ENCODE measurements at regions not wholly inside any gene's neighbourhood (a gene's known extent, or its start where the extent isn't known, plus 50 kb on each side); places are given as distances from the start of the nearest gene placed in this dataset.

DNA sequence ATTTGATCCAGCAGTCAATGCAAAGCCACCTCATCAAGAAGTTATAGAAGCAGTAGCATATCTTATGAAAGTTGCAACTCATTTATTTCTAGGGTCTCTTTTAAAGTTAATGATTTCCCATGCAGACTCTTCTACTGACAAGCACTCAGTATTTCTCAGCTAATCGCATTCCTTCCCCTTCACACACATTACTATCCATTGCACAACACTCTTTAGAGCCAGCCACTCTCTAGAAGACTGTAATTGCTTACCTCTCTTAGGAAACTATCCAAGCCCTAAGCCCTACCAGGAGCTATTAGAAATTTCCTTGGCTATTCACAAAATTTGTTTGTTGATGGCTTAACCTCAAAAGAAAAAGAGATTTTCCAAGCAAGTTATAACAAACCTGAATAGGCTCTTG, 106.0 kb downstream of the ADAMTS1 start:
- no peak for DNase-seq (ENCODE audit: low read depth in 2 of 2)

- no peak for DNase-seq (ENCODE audit: low read depth in 2 of 2)
Observed at GRCh38 chr21:26736449-26736848, 108.8 kb downstream of the ADAMTS1 start.

GRCh38 chr21:26732432-26733221, 112.6 kb downstream of the ADAMTS1 start:
- DNase-seq (ENCODE audit: low read depth in 2 of 2), result peak in 1 of 2 donors; percentile 4

DNA sequence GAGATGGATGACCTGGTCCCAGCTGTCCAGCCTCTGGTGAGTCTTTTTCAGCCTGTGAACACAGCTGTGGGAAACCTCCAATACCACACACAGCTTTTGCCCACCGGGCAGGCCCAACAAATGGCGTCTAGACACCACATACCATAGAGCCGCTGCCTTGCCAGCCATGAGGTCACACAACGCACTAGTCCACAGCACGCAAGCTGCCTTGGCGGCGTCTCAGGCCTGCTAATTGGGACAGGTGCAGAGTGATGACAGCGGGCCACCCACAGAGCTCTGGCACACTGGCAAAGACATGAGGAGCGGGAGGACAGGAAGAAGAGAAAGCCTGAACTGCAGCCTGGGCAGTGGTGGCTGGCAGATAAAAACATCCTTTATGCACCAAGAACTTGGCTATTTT, 125.5 kb downstream of the ADAMTS1 start:
- no peak for DNase-seq (ENCODE audit: low read depth in 2 of 2)

GRCh38 chr21:26717146-26717739, 128.0 kb downstream of the ADAMTS1 start:
- no peak for DNase-seq (ENCODE audit: low read depth in 2 of 2)

- peak in 1 of 2 donors; percentile 1 for DNase-seq (ENCODE audit: low read depth in 2 of 2)
Observed at GRCh38 chr21:26715878-26716506, 129.2 kb downstream of the ADAMTS1 start.

DNA sequence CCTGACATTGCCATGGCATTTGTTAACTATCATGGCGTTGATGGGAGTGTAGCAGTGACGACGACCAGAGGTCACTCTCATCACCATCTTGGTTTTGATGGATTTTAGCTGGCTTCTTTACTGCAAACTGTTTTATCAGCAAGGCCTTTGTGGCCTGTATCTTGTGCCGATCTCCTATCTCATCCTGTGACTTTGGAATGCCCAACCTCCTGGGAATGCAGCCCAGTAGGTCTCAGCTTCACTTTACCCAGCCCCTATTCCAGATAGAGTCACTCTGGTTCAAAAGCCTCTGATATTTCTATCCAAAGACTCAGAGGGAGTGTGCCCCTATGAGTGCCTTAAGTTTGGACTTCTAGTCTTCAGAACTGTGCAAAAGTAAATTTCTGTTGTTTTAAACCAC, 130.1 kb downstream of the ADAMTS1 start:
- no peak for DNase-seq (ENCODE audit: low read depth in 2 of 2)

DNA sequence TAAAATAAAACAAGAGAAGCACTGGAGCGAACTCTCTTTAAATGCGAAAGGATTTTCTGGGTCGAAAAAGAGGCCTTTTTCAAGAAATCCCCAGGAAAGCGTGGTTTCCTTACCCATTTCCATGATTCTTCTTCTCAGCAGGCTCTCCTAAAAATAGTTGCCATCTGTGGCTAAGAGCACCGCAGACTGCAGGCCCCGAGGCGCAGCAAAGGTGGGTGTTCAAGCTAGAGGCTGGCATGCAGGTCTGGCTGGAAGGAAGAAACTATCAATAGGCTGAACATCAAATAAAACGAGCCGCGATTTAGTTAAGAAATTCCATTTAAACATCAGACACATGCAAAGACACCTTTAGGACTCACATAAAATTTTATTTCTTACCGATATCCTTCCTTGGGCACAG, 135.1 kb downstream of the ADAMTS1 start:
- no peak for DNase-seq (ENCODE audit: low read depth in 2 of 2)

- DNase-seq (ENCODE audit: low read depth in 2 of 2), result no peak
Observed at GRCh38 chr21:26709090-26709489, 136.0 kb upstream of the CYYR1 start.

DNA sequence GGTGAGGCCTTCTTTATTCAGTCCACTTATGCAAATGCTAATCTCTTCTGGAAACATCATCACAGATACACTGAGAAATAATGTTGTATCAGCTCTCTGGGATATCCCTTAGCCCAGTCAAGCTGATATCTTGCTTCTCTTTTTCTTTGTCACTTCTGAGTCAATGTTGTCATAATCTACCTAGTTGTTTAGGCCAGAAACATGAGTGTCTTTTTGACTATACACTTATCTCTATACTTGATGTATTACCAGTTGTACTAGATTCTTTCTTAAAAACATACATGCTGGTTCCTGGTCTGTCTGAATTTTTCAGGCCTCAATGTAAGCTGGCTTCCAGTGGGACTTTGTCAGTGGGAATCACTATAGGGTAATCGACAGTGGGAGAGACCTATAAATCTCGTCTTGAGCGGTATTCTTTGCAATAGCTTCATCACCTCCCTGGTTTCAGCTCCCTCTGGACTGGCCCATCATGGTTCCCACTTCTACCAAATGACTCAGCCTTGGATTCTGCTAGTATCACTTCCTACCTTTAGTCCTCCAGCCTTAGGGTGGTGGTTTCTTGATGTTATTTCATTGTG, 135.2 kb upstream of the CYYR1 start:
- DNase-seq (ENCODE audit: low read depth in 2 of 2), result no peak

- no peak for DNase-seq (ENCODE audit: low read depth in 2 of 2)
Observed at GRCh38 chr21:26707246-26707645, 134.2 kb upstream of the CYYR1 start.

DNA sequence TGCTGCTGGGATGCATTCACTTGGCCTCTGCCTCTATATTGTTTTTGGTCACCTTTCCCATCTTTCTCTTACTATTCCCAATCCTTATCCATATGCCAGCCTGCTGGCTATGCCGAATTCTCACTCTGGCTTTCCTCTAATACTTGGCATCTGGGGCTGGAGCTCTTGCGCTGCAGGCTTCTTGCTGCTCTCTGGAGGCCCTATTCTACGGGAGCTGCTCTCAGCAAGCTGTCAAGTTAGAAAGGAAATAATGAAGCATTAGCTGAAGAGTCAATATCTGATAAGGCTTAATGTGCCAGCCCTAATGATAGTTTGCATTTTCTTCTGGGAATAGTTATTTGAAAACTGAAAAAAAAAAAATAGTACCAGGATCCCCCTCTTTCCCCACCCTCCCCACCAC, 125.3 kb upstream of the CYYR1 start:
- no peak for DNase-seq (ENCODE audit: low read depth in 2 of 2)

DNA sequence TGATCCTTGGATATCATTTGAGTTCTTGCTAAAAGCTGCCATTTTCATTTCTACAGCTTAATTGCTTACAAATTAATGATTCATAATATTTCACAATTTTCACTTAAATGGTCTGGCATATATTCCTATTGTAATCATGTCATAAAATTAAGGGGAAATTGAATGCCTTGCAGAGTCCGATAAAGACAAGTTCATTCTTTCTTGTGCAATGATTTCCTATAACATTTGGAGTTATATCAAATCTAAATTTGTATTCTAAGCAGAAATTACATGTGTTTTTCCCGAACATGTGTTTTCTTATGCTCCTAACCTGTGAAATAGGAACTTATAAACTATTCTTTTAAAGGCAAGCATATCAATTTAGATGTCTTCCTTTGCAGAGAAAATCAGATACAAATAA, 118.3 kb upstream of the CYYR1 start:
- no peak for DNase-seq (ENCODE audit: low read depth in 2 of 2)

DNA sequence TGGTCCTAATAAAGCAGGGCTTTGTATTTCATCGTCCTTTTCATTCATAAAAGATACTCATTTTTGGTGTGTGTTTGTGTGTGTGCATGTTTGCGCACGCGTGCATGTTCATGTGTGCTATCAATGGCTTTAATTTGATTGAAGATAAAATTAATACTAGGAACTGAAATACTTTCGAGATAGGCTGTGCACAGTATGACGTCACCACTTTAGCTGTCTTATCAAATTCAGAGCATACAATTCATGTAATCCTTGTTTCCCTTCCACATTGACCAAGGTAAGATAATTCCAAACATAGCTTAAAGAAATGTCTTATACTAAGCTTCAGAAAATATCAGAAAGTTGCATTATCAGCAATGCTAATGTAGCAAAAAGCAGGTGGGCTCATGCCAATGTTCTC, 113.6 kb upstream of the CYYR1 start:
- DNase-seq (ENCODE audit: low read depth in 2 of 2), result no peak

- no peak for DNase-seq (ENCODE audit: low read depth in 2 of 2)
Observed at GRCh38 chr21:26686278-26686677, 113.2 kb upstream of the CYYR1 start.

DNA sequence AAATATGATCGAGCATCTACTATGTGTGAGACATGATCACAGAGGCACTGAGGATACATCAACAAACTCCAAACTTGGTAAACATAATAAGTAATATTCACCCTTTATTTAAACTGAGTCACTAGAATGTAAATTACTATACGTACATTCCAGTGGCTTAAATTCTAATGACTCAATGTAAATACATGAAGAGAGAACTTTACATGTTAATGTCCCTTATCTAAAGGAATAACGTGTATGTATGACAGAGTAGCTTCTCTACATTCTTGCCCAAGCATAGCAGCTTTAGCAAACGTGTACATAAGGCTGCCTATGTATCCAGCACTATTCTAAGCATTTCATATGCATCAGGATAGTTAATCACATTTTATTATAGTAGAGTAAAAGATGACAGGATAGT, 111.8 kb upstream of the CYYR1 start:
- no peak for DNase-seq (ENCODE audit: low read depth in 2 of 2)

- no peak for DNase-seq (ENCODE audit: low read depth in 2 of 2)
Observed at GRCh38 chr21:26683996-26684395, 110.9 kb upstream of the CYYR1 start.

DNA sequence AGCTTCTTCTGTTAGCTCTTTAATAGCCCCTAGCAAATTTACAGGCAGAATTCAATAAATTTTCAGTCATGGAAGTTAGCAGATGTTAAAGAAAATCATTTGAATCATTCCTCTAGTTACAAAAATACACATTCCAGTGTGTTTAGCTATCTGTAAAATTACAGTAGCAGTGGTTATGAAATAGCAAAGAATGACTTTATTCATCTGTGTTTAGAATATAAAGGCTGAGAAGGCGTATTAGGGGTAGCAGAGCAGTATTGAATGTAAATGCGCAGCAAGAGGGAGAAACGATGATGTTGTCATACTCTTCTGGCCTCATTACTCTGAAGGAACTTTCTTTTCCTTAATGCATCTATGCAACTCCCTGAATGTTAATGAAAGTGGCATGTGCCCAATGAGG, 106.2 kb upstream of the CYYR1 start:
- no peak for DNase-seq (ENCODE audit: low read depth in 2 of 2)

- DNase-seq (ENCODE audit: low read depth in 2 of 2), result no peak
Observed at GRCh38 chr21:26674323-26674722, 101.2 kb upstream of the CYYR1 start.

- DNase-seq (ENCODE audit: low read depth in 2 of 2), result no peak
Observed at GRCh38 chr21:26669215-26669764, 96.2 kb upstream of the CYYR1 start.

- no peak for DNase-seq (ENCODE audit: low read depth in 2 of 2)
Observed at GRCh38 chr21:26659757-26660156, 86.7 kb upstream of the CYYR1 start.

DNA sequence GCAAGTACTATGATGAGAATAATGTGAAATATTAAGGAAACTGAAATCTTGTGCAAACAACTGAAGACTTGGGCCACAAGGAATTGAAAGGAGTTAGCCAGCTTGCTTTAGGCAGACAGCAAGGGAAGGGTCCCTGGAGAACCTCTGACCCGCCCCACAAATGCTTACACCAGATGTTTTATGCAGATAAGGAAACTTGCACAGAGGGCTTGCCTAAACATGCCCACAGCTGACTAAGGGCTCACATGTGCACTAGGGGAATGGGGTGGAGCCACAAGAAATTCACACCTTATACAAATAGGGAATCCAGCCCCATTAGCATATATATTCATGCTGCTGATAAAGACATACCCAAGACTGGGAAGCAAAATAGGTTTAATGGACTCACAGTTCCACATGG, 86.1 kb upstream of the CYYR1 start:
- no peak for DNase-seq (ENCODE audit: low read depth in 2 of 2)

GRCh38 chr21:26655460-26655859, 82.4 kb upstream of the CYYR1 start:
- no peak for DNase-seq (ENCODE audit: low read depth in 2 of 2)

Data from stimulated activated CD8-positive, alpha-beta memory T cell treated with anti-CD3 and anti-CD28 coated beads, Interleukin-2, amount 100 ng/mL, for 48 hours (primary cell).